Fibroblast of peridontal ligament (primary cell): ENCODE measurements at regions not wholly inside any gene's neighbourhood (a gene's known extent, or its start where the extent isn't known, plus 50 kb on each side); places are given as distances from the start of the nearest gene placed in this dataset.

Experiments
- DNase-seq: peaks from one replicate; pipeline ENCODE4 v3.0.0-alpha.2; 2010; ENCODE audit errors: extremely low read depth

GRCh38 chr10:28926932-28927331 lies 249.6 kb downstream of the BAMBI start:
- DNase-seq = no peak

DNA sequence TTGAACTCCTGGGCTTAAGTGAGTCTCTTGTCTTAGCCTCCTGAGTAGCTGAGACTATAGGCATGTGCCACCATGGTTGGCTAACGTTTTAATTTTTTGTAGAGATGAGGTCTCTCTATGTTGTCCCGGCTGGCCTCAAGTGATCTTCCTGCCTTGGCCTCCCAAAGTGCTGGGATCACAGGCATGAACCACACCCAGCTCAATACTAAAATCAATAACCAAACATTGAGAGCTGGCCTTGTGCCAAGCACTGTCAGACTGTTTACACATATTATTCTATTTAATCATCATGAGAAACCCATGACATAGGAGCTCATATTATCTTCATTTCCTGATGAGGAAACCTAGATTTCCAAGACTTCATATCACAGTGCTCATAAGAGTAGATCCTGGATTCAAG lies 251.2 kb downstream of the BAMBI start:
- no peak for DNase-seq

DNA sequence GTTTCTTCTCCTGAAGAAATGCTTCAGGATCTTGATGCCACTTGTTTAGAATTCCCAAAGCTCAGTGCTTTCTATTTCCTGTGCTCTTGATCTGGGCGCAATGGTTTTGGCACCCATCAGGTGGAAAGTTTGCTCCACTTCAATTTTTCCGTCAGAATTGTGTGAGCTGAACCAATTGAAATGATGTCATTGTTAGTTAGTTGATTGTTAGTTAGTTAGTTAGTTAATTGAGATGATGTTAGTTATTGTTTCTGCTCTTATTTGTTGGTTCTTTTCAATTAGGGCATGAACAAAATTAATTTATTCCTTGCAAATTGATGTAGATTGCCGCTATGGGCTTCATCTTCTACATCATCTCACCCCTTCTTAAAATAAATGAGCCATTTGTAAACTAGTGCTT lies 252.6 kb downstream of the BAMBI start:
- DNase-seq = no peak

- peak; percentile 58 for DNase-seq
Measured at GRCh38 chr10:28930514-28931495, 253.5 kb downstream of the BAMBI start.

DNA sequence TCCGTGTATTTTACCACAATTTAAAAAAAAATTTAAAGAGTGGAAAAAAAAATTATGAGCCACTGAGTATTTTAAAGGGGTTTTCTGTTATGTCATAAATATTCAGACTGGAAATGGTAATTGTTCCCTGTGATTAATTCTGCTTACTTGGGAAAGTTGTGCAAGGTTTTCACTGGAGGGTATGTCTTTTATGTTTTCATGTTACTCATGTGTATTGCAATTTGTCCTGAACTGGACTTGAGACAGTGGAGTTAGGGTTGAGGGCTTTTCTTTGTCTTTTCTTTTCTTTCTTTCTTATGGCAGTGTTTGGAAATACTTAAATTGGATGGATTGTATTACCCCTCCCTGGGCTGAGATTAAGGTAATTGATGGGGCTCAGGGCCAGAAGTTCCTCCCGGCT lies 257.7 kb downstream of the BAMBI start:
- DNase-seq = no peak

- no peak for DNase-seq
Measured at GRCh38 chr10:28937959-28938358, 260.6 kb downstream of the BAMBI start.

DNA sequence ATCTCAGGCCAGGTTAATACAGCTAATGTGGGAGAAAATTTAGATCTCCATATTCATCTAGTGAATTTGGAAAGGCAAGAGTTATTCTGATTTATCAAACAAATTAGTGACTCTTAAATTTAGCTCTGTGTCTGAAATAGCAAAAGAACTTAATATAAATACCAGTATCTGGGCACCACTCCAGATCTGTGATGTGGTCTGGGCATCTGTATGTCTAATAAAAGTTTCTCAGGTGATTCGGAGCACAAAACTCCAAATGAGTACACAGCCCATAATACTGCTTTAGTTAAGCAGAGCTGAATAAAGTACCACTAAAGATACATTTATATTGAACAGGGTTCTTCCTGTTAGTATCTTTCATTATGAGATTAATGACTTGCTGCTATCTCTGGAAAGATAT lies 261.4 kb downstream of the BAMBI start:
- DNase-seq = no peak

GRCh38 chr10:28939281-28940157 lies 262.2 kb downstream of the BAMBI start:
- peak; percentile 74 for DNase-seq

DNA sequence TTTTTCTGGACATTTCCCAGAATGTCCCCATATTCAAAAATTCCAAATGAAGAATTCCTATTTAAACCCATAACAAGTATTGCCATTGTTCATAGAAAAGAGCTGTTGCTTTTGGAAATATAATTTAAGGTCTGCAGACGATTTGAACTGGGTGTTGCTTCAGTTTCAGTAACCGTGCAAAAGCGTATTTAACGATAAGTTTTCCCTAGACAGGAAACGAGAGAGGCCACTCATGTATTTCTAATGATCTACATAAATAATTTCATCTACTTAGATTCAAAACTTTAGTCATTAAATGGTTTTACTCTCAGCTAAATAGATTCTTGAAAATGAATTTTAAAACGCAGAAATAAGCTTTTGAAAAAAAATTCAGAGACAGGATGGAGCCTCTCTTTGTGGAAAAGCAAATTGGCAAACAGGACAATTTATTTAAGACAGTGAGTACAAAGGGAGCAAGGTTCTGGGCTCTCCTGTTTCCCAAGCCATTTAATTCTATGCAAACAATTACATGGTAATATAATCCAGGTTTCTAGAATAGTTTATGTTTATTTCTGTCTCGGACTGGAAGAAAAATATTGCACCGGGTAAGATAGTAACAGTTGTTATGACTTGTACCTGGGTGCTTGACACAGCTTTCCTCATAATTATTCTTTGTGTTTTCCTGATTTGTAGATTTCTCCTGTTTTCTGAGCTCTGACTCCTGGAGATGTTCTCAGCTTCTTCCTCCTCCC lies 263.0 kb downstream of the BAMBI start:
- no peak for DNase-seq

GRCh38 chr10:28942012-28942411 lies 264.7 kb downstream of the BAMBI start:
- no peak for DNase-seq

DNA sequence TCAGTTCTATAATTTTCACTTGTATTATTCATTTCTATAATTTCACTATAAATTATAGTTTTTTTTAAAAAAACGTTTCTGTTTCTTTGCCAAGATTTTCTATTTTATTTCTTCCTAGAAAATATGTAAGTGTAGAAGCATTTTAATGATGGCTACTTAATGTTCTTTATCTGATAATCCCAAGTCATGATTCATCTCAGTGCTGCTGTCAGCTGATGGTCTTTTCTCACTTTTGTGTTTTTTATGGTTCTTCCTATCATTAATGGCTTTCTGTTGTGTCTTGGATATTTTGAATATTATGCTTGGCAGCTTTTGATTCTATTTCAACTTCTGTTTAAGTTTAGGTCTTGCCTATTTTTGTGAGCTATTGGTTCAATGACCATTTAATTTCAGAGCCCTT lies 268.6 kb downstream of the BAMBI start:
- DNase-seq = no peak

DNA sequence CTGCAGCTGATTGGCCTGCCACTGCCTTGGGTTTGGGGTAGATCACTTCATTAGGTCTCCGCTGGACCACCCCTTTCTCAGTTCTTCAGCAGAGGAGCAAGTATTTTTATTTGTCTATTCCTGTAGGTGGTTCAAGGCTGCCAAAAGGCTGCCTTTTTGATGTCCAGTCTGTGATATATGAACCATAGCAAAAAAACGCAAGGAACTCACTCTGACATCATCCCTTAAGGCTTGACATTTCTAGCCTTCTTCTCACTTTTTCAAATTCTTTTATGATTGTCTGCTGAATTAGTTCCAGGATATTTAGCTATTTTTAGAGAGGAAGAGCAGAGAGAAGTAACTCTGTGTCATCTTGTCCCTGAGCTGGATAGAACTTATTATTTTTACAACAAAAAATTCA lies 269.2 kb downstream of the BAMBI start:
- peak; percentile 76 for DNase-seq

GRCh38 chr10:28947171-28947570 lies 269.9 kb downstream of the BAMBI start:
- DNase-seq = peak; percentile 66

DNA sequence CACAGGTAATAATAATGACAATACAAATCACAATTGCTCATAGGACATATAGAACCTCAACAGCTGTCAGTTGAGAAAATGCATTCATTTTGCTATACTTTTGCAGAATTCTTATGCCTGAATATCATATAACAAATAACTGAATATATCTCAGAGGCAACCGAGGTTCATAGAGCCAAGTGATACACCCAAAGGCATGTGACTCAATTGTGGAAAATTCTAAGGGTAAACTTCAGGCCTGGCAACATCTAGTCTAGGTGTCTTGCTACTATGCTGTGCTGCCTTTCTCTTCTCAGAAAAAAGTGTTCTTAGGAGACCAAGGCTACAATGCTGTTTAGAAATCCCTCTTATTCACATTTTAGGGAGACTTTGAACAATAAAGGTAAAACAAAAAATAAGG lies 270.7 kb downstream of the BAMBI start:
- no peak for DNase-seq

DNA sequence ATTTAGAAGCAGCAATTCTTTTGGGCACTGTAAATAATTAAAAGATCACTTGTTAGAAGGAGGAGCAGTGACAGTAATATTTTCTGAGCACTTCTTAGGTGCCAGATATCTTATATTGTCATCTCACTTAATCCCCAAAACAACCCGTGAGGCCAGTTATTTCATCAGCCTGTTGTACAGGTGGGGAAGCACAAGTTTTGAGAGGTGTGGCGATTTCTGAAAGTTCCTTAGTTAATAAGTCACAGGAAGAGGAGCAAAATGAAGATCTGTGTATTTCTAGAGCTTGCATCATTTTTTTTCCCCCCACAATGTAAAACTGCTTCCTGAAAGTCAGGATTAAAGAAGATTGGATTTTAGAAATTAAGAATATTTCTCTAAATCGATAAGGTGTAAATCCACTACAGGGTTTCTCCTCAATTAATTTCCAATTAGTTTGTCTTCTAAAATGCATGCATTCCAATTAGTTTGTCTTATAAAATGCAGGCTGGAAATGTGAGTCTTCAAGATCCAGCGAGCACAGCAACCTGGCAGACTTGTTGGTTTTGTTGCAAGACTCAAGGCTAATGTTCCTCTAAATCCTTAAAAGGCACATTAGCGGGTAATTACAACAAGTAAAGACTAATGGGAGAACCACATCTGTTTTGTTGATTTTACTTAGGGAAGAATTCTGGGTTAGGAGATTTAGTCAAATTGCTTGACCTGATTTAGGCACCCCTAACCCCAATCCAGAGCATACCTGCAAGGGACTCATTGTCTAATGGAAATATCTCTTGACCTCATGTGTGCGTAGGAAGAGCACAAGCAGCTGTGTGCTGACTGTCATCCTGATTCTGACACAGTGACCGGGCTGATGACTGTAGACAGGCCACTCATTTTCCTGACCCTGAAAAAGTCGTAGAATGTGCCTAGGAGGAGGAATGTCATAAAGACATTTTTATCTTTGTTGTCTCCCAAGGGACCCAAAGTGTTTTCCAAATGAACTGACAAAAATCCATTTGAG lies 272.0 kb downstream of the BAMBI start:
- no peak for DNase-seq

- no peak for DNase-seq
Measured at GRCh38 chr10:28951484-28951883, 274.2 kb downstream of the BAMBI start.

- DNase-seq = no peak
Measured at GRCh38 chr10:28952523-28952922, 275.2 kb downstream of the BAMBI start.

DNA sequence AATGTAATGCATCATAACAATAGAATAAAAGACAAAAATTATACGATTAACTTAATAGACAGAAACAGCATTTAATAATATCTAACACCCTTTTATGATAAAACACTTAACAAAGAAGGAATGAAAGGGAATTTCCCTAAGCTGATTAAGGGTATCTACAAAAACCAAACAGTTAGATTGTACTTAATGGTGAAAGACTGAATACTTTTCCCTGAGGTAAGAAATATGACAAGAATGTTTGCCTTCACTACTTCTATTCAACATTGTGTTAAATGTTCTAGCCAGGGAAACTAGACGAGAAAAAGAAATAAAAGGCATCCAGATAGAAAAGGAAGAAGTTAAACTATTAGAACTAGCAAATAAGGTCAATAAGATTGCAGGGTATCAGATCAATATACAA lies 276.9 kb downstream of the BAMBI start:
- no peak for DNase-seq

DNA sequence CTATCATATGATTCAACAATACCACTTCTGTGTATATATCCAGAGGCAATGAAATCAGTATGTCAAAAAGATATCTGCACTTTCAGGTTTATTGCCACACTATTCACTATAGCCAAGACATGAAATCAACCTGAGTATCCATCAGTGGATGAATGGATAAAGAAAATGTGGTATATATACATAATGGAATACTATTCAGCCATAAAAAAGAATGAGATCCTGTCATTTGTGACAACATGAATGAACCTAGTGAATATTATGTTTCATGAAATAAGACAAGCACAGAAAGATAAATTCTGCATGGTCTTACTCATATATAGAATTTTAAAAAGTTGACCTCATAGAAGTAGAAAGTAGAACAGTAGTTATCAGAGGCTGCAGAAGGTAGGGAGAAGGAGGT lies 281.1 kb downstream of the BAMBI start:
- no peak for DNase-seq

- DNase-seq = no peak
Measured at GRCh38 chr10:28959850-28960501, 282.7 kb downstream of the BAMBI start.
